Activated CD4-positive, alpha-beta T cell treated with anti-CD3 and anti-CD28 coated beads, Interleukin-2, amount 50 U/mL, for 24 hours (primary cell): ENCODE measurements at regions not wholly inside any gene's neighbourhood (a gene's known extent, or its start where the extent isn't known, plus 50 kb on each side); places are given as distances from the start of the nearest gene placed in this dataset.
"Not testable (repeated sequence)": the region's sequence is repeated elsewhere in the genome, so short reads cannot be mapped to it uniquely, and the experiment has no call there.

ENCODE experiments used
- DNase-seq, 2 donors: peaks; one replicate each; pipeline ENCODE4 v3.0.0-alpha.2; 2020; ENCODE audit warnings: low read depth in 1 of 2, low spot score in 1 of 2

- DNase-seq: no peak
These were observed 125.0 kb upstream of the PITX1 start for GRCh38 chr5:135158982-135159381.

GRCh38 chr5:135158314-135158697, 124.3 kb upstream of the PITX1 start:
- no peak for DNase-seq

- DNase-seq: no peak
These were observed 123.6 kb upstream of the PITX1 start for GRCh38 chr5:135157421-135158313.

DNA sequence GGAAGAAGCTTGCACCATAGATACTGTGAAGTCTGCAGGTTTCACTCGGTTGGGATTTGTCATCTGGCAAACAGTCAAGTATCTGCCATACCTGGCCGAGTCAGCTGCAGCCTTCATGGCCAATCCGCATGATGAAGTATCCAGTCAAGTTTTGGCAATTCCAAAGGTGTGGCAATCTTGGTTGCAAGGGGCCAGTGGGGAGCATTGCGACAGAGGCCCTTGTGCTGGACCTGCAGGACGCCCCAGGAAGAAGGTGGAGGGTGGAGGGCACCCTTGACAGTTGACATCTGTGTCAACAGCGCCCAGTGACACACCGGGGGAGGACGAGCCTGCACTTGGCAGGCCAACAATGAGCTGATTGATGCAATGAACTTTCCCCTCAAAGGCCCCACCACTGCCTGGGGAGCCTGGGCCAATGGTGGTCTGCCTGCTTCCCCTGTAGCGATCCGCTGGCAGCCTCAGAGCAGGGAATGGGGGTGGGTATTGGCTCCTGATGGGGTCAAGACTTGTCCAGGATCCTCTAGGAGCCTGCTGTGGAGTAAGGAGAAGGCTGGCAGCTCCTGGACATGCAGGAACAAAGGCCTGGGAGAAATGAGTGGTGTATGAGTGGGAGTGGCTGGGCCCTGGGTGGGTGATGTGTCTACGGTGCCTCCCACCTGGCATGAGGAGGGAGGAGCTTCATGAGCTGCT, 122.8 kb upstream of the PITX1 start:
- no peak for DNase-seq

GRCh38 chr5:135156337-135156714, 122.3 kb upstream of the PITX1 start:
- DNase-seq: no peak

GRCh38 chr5:135155616-135156214, 121.7 kb upstream of the PITX1 start:
- DNase-seq: no peak

GRCh38 chr5:135154961-135155360, 120.9 kb upstream of the PITX1 start:
- DNase-seq: no peak

GRCh38 chr5:135154197-135154596, 120.2 kb upstream of the PITX1 start:
- DNase-seq: no peak

GRCh38 chr5:135153661-135154060, 119.6 kb upstream of the PITX1 start:
- DNase-seq: no peak

- no peak for DNase-seq
These were observed 119.2 kb upstream of the PITX1 start for GRCh38 chr5:135153259-135153658.

DNA sequence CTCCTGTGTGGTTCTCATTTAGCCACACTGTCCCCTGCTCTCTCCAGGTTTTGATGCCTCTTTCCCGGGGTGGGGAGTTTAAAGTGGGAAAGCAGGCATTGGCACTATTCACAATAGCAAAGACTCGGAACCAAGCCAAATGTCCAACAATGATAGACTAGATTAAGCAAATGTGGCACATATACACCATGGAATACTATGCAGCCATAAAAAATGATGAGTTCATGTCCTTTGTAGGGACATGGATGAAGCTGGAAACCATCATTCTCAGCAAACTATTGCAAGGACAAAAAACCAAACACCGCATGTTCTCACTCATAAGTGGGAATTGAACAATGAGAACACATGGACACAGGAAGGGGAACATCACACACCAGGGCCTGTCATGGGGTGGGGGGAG, 117.6 kb upstream of the PITX1 start:
- DNase-seq: not testable (repeated sequence)

DNA sequence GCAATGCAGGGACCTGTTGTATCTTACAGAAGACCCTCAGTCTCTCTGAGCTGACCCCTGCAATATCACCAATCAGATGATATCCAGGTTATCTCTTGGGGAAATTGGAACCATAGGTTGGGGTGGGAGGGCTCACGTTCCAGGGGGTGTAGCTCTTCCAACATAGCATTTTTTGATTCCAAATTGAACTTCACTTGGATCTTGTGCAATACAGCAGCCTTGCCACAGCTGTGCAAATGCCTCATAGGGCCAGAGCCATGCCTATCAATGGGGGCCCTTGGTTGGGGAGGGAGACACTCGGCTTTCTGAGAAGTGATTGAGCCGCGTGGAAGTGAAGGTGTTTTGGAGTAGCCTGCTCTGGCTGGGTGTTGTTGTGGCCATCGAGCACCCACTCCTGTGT, 117.2 kb upstream of the PITX1 start:
- DNase-seq: no peak

DNA sequence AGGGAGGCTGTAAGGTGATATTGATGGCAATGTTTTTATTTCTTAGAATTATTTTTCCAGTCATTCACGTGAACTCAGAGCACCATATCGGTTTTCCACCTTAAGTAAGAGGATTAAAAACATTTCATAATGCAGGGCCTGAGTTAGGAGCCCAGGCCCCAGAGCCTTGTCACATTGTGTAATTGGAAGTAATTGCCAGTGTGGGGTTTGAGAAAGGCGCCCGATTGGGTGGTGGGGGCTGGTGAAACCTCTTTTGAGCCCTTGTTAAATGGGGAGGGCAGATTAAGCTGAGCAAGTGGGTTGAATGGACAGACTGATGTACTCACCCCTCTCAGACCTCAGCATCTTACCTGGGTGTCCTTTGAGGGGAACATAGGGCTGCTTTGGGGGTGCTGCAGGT, 116.7 kb upstream of the PITX1 start:
- no peak for DNase-seq

DNA sequence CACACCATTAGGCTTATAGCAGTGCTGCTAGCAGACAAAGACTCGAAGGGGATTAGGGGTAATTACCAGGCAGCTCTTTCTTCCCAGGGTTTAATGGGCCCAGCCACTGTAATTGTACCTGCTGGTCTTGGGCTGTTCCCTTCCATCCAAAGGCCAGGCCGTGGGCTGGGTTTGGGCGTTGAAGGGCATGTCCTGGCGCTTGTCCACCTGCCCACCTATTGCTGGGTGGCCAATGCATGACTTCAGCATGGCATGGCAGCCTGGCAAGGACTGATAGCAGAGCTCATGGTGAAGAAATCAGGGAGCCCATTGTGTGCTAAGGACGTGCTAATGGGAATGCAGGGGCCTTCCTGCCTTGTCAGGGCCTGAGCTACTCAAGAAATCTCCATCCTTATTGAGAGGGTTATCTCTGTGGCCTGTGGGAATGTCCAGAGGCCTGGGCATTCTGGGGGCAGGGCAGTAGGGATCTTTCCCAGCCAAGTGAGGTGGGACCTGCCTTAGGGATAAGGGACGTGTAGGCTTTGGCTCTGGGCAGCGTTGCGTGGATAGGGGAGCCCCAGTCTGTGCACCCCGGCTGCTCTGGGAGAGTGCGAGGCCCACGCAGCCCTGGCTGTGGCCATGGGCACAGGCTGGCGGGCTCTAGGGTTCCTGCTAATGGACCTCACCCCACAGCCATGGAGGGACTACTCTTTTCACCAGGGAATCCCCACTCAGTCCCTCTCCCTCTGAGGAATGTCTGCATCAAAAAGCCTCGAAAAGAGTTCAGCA, 116.1 kb upstream of the PITX1 start:
- DNase-seq: no peak

- DNase-seq: no peak
These were observed 115.4 kb upstream of the PITX1 start for GRCh38 chr5:135149229-135149955.

DNA sequence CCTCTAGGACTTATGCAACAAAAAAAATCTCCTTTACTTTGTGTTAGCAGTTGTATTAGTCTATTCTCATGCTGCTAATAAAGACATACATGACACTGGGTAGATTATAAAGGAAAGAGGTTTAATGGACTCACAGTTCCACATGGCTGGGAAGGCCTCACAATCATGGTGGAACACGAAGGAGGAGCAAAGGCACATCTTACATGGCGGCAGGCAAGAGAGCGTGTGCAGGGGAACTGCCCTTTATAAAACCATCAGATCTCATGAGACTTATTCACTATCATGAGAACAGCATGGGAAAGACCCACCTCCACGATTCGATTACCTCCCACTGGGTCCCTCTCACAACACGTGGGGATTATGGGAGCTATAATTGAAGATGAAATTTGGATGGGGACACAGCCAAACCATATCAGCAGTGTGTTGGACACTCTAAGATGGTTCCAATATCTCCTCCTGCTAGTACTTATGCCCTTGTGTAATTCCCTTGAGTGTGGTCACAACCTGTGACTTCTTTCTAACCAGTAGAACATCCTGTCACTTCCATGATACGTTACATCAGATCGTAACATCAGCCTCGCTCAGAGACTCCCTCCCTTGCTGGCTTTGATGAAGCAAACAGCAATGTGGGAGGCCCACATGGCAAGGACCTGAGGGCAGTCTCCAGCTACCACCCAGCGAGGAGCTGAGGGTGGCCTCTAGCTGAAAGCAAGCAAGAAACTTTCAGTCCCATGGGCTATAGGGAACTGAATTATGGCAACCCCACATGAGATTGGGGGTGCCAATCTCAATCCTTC, 113.5 kb upstream of the PITX1 start:
- DNase-seq: no peak

DNA sequence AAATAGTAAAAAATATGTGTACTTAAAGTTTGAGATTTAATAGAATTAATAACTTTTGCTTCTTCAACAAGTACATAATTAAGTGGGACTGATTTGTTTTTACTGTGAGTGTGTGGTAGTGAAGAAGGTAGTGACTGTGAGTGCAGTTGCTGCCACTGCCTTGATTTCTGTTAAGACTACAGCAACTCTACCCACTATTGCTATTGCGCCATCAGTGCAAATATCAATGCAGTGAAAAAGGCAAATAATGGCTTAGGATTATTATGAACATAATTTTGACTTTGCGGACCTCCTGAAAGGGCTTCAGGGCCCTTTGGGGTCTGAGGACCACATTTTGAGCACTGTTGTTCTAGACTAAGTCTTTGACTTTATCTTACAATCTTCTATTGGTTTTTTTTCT, 112.0 kb upstream of the PITX1 start:
- no peak for DNase-seq

- DNase-seq: not testable (repeated sequence)
These were observed 109.7 kb upstream of the PITX1 start for GRCh38 chr5:135143682-135144081.

DNA sequence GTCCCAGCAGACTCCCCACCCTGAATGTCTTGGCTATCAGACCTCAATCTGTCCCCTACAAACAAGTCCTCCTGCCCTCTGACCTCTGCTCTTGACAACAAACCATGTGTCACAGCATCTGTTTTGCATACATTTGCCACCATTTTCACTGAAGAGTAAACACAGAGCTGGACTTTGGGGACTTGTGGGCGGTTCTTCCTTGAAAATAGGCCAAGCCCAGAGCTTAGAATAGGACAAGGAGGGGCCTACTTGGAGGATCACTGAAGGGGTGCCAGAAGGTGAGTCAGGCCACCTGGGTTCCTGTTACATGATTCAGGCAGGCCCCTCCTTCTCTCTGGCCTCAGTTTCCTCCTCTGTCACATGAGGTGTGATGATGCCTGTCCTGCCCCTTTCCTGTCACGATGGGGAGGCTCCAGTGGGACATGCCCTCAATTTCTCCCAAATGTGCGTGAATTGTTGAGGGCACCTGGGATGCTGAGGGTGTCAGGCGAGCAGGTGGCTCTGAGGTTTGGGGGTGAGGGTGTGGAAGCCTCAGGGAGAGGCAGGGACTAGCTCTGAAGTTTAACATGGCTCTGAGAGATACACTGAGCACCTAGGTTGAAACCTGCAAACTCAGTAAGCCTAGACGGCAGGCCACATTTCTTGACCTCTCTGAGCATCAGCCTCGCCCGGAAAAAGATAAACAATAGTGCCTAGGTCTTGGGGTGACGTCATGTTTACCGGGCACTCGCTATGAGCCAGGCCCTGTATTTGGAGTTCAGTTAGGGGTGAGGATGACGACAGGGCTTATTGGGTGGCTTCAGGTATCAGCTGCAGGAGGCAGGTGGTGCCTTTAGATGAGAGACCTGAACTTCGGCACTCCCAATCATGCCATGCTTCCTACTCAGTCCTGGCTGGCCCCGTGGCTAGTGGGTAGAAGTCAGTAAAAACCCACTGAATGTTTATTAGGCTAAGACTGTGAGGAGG, 107.6 kb upstream of the PITX1 start:
- DNase-seq: no peak
